ENCODE measurements at regions not wholly inside any gene's neighbourhood (a gene's known extent, or its start where the extent isn't known, plus 50 kb on each side); places are given as distances from the start of the nearest gene placed in this dataset.
"Not testable (repeated sequence)": the region's sequence is repeated elsewhere in the genome, so short reads cannot be mapped to it uniquely, and the experiment has no call there.

- DNase-seq (ENCODE audit: low read depth, low spot score): no peak
Observed at GRCh38 chr6:19892260-19892659, 55.1 kb downstream of the ID4 start.

GRCh38 chr6:19895866-19896692 lies 58.9 kb downstream of the ID4 start:
- DNase-seq (ENCODE audit: low read depth, low spot score): no peak
- H3K4me3 ChIP-seq (ENCODE audit: low read length): no peak overlapping the region

More at GRCh38 chr6:19892260-19892659, 55.1 kb downstream of the ID4 start:
- H3K4me3 ChIP-seq (ENCODE audit: low read length): no peak overlapping the region

- DNase-seq (ENCODE audit: low read depth, low spot score): no peak
- H3K4me3 ChIP-seq (ENCODE audit: low read length): no peak overlapping the region
Observed at GRCh38 chr6:19896693-19897010, 59.5 kb downstream of the ID4 start.

GRCh38 chr6:19898141-19898740 lies 61.1 kb downstream of the ID4 start:
- no peak for DNase-seq (ENCODE audit: low read depth, low spot score)
- no peak overlapping the region for H3K4me3 ChIP-seq (ENCODE audit: low read length)

GRCh38 chr6:19902201-19902600 lies 65.0 kb downstream of the ID4 start:
- no peak overlapping the region for H3K4me3 ChIP-seq (ENCODE audit: low read length)
- no peak for DNase-seq (ENCODE audit: low read depth, low spot score)

- H3K4me3 ChIP-seq (ENCODE audit: low read length): not testable (repeated sequence)
- DNase-seq (ENCODE audit: low read depth, low spot score): peak; percentile 4
Observed at GRCh38 chr6:19904408-19904807, 67.2 kb downstream of the ID4 start.

GRCh38 chr6:19905584-19905983 lies 68.4 kb downstream of the ID4 start:
- no peak overlapping the region for H3K4me3 ChIP-seq (ENCODE audit: low read length)
- no peak for DNase-seq (ENCODE audit: low read depth, low spot score)

GRCh38 chr6:19906171-19906570 lies 69.0 kb downstream of the ID4 start:
- DNase-seq (ENCODE audit: low read depth, low spot score): no peak
- H3K4me3 ChIP-seq (ENCODE audit: low read length): no peak overlapping the region

GRCh38 chr6:19911223-19911622 lies 74.1 kb downstream of the ID4 start:
- no peak for DNase-seq (ENCODE audit: low read depth, low spot score)

GRCh38 chr6:19918436-19918835 lies 81.3 kb downstream of the ID4 start:
- H3K4me3 ChIP-seq (ENCODE audit: low read length): no peak overlapping the region
- DNase-seq (ENCODE audit: low read depth, low spot score): no peak

More at GRCh38 chr6:19911223-19911622, 74.1 kb downstream of the ID4 start:
- H3K4me3 ChIP-seq (ENCODE audit: low read length): no peak overlapping the region

- no peak for DNase-seq (ENCODE audit: low read depth, low spot score)
Observed at GRCh38 chr6:19921786-19922185, 84.6 kb downstream of the ID4 start.

GRCh38 chr6:19925533-19925932 lies 88.4 kb downstream of the ID4 start:
- no peak overlapping the region for H3K4me3 ChIP-seq (ENCODE audit: low read length)
- no peak for DNase-seq (ENCODE audit: low read depth, low spot score)

More at GRCh38 chr6:19921786-19922185, 84.6 kb downstream of the ID4 start:
- no peak overlapping the region for H3K4me3 ChIP-seq (ENCODE audit: low read length)

- no peak overlapping the region for H3K4me3 ChIP-seq (ENCODE audit: low read length)
- no peak for DNase-seq (ENCODE audit: low read depth, low spot score)
Observed at GRCh38 chr6:19928461-19928860, 91.3 kb downstream of the ID4 start.

- no peak for DNase-seq (ENCODE audit: low read depth, low spot score)
- no peak overlapping the region for H3K4me3 ChIP-seq (ENCODE audit: low read length)
Observed at GRCh38 chr6:19929312-19929711, 92.1 kb downstream of the ID4 start.

- H3K4me3 ChIP-seq (ENCODE audit: low read length): no peak overlapping the region
- DNase-seq (ENCODE audit: low read depth, low spot score): no peak
Observed at GRCh38 chr6:19934996-19935591, 97.9 kb downstream of the ID4 start.

GRCh38 chr6:19939321-19939720 lies 102.2 kb downstream of the ID4 start:
- H3K4me3 ChIP-seq (ENCODE audit: low read length); DNase-seq (ENCODE audit: low read depth, low spot score): not testable (repeated sequence)

- DNase-seq (ENCODE audit: low read depth, low spot score); H3K4me3 ChIP-seq (ENCODE audit: low read length): not testable (repeated sequence)
Observed at GRCh38 chr6:19939926-19940325, 102.8 kb downstream of the ID4 start.

- no peak for DNase-seq (ENCODE audit: low read depth, low spot score)
- no peak overlapping the region for H3K4me3 ChIP-seq (ENCODE audit: low read length)
Observed at GRCh38 chr6:19943042-19943441, 105.9 kb downstream of the ID4 start.

GRCh38 chr6:19945843-19946358 lies 108.7 kb downstream of the ID4 start:
- no peak overlapping the region for H3K4me3 ChIP-seq (ENCODE audit: low read length)
- no peak for DNase-seq (ENCODE audit: low read depth, low spot score)

- DNase-seq (ENCODE audit: low read depth, low spot score): no peak
- H3K4me3 ChIP-seq (ENCODE audit: low read length): no peak overlapping the region
Observed at GRCh38 chr6:19949155-19949554, 112.0 kb downstream of the ID4 start.

Data from Jurkat, Clone E6-1 (cell line).